GM12891 (cell line): ENCODE measurements at regions not wholly inside any gene's neighbourhood (a gene's known extent, or its start where the extent isn't known, plus 50 kb on each side); places are given as distances from the start of the nearest gene placed in this dataset.

Experiments
- PAX5 ChIP-seq: IDR thresholded peaks from 2 replicates; pipeline ENCODE4 v1.6.1; 2011; ENCODE audit warnings: low read length, moderate library complexity, mild to moderate bottlenecking; ENCODE audit not compliant: insufficient read depth, severe bottlenecking
- POLR2A ChIP-seq: IDR thresholded peaks from 2 replicates; pipeline ENCODE4 v1.6.1; 2011; ENCODE audit warnings: low read depth, low read length, control low read depth
- POLR2AphosphoS5 ChIP-seq: IDR thresholded peaks from 2 replicates; pipeline ENCODE4 v1.6.1; 2011; ENCODE audit warnings: low read depth, low read length, control low read depth
- POU2F2 ChIP-seq: IDR thresholded peaks from 2 replicates; pipeline ENCODE4 v1.6.1; 2011; ENCODE audit warnings: low read depth, mild to moderate bottlenecking, control low read depth, low read length, moderate library complexity
- SPI1 ChIP-seq: IDR thresholded peaks from 2 replicates; pipeline ENCODE4 v1.6.1; 2011; ENCODE audit warnings: low read depth, low read length, control low read depth
- TAF1 ChIP-seq: IDR thresholded peaks from 2 replicates; pipeline ENCODE4 v1.6.1; 2011; ENCODE audit warnings: low read depth, low read length, control low read depth

- TF ChIP-seq POLR2A (no peak), POLR2AphosphoS5 (no peak), TAF1 (no peak), SPI1 (no peak), PAX5 (no peak), POU2F2 (no peak)
These were observed 100.9 kb upstream of the CHST15 start for GRCh38 chr10:124194199-124194824.
